ENCODE measurements at regions not wholly inside any gene's neighbourhood (a gene's known extent, or its start where the extent isn't known, plus 50 kb on each side); places are given as distances from the start of the nearest gene placed in this dataset.
"Not testable (repeated sequence)": the region's sequence is repeated elsewhere in the genome, so short reads cannot be mapped to it uniquely, and the experiment has no call there.

GRCh38 chr14:23897291-23897690 lies 56.3 kb upstream of the DHRS4 start:
- not testable (repeated sequence) for TF ChIP-seq CTCF, POLR2A (IDR thresholded peaks at IDR 0.05)

Data from Peyer's patch (tissue), 4 donors.